SK-N-SH treated with all-trans-retinoic acid at 6 μM for 48 hours (cell line): ENCODE measurements at regions not wholly inside any gene's neighbourhood (a gene's known extent, or its start where the extent isn't known, plus 50 kb on each side); places are given as distances from the start of the nearest gene placed in this dataset.

Source experiments
- ATAC-seq: fragments of 200-7000 bp; cut with Tn5 transposase; 3 replicates; pipeline ENCODE4 v1.9.1; 2020; ENCODE audit warnings: mild to moderate bottlenecking, moderate library complexity
- BACH2 ChIP-seq: fragments of 250-450 bp; sonication (Bioruptor Pico); IDR thresholded peaks from 2 replicates; pipeline ENCODE4 v1.9.0; 2021; ENCODE audit warnings: mild to moderate bottlenecking, borderline replicate concordance
- CREB5 ChIP-seq: fragments of 250-450 bp; sonication (Bioruptor Pico); IDR thresholded peaks from 2 replicates; pipeline ENCODE4 v1.5.1; 2020; ENCODE audit warnings: low read depth, mild to moderate bottlenecking, moderate library complexity
- CSRNP3 ChIP-seq: fragments of 250-450 bp; sonication (Bioruptor Pico); IDR thresholded peaks from 2 replicates; pipeline ENCODE4 v1.5.1; 2021; ENCODE audit warnings: mild to moderate bottlenecking, moderate library complexity
- ESRRG ChIP-seq: fragments of 250-450 bp; sonication (Bioruptor Pico); IDR thresholded peaks from 2 replicates; pipeline ENCODE4 v1.6.1; 2021; ENCODE audit warnings: mild to moderate bottlenecking
- GLIS3 ChIP-seq: fragments of 250-450 bp; sonication (Bioruptor Pico); IDR thresholded peaks from 2 replicates; pipeline ENCODE4 v1.5.0; 2020; ENCODE audit warnings: mild to moderate bottlenecking, moderate library complexity
- ISL1 ChIP-seq: fragments of 250-450 bp; sonication (Bioruptor Pico); IDR thresholded peaks from 2 replicates; pipeline ENCODE4 v2.1.2; 2022; ENCODE audit warnings: mild to moderate bottlenecking, moderate library complexity
- OSR1 ChIP-seq: fragments of 250-450 bp; sonication (Bioruptor Pico); IDR thresholded peaks from 2 replicates; pipeline ENCODE4 v1.8.0; 2022; ENCODE audit warnings: moderate library complexity, mild to moderate bottlenecking, inconsistent platforms
- PATZ1 ChIP-seq: fragments of 250-450 bp; sonication (Bioruptor Pico); IDR thresholded peaks from 2 replicates; pipeline ENCODE4 v1.8.0; 2020; ENCODE audit warnings: mild to moderate bottlenecking, moderate library complexity, borderline replicate concordance
- POU6F1 ChIP-seq: fragments of 250-450 bp; sonication (Bioruptor Pico); IDR thresholded peaks from 2 replicates; pipeline ENCODE4 v1.8.0; 2021; ENCODE audit warnings: low read depth, mild to moderate bottlenecking, moderate library complexity, borderline replicate concordance
- PPARA ChIP-seq: fragments of 250-450 bp; sonication (Bioruptor Pico); IDR thresholded peaks from 2 replicates; pipeline ENCODE4 v1.5.0; 2020; ENCODE audit warnings: mild to moderate bottlenecking, borderline replicate concordance
- SNAI2 ChIP-seq: fragments of 250-450 bp; sonication (Bioruptor Pico); IDR thresholded peaks from 2 replicates; pipeline ENCODE4 v1.5.0; 2020; ENCODE audit warnings: mild to moderate bottlenecking, moderate library complexity
- TCF4 ChIP-seq: fragments of 250-450 bp; sonication (Bioruptor Pico); IDR thresholded peaks from 2 replicates; pipeline ENCODE4 v1.8.0; 2021; ENCODE audit warnings: mild to moderate bottlenecking, moderate library complexity, borderline replicate concordance
- TOX ChIP-seq: fragments of 250-450 bp; sonication (Bioruptor Pico); IDR thresholded peaks from 2 replicates; pipeline ENCODE4 v1.8.0; 2021; ENCODE audit warnings: mild to moderate bottlenecking, moderate library complexity, borderline replicate concordance
- TSHZ2 ChIP-seq: fragments of 250-450 bp; sonication (Bioruptor Pico); IDR thresholded peaks from 2 replicates; pipeline ENCODE4 v1.5.0; 2020; ENCODE audit warnings: mild to moderate bottlenecking, moderate library complexity
- ZC3H10 ChIP-seq: fragments of 250-450 bp; sonication (Bioruptor Pico); IDR thresholded peaks from 2 replicates; pipeline ENCODE4 v1.5.1; 2021; ENCODE audit warnings: mild to moderate bottlenecking, moderate library complexity
- ZFP3 ChIP-seq: fragments of 250-450 bp; sonication (Bioruptor Pico); IDR thresholded peaks from 2 replicates; pipeline ENCODE4 v1.5.0; 2020; ENCODE audit warnings: mild to moderate bottlenecking, moderate library complexity
- ZFP30 ChIP-seq: fragments of 450-650 bp; formaldehyde crosslinking; IDR thresholded peaks from 2 replicates; pipeline ENCODE4 v1.5.0; 2022; ENCODE audit warnings: mild to moderate bottlenecking, moderate library complexity
- ZNF70 ChIP-seq: fragments of 450-650 bp; formaldehyde crosslinking; IDR thresholded peaks from 2 replicates; pipeline ENCODE4 v1.5.0; 2020; ENCODE audit warnings: mild to moderate bottlenecking, moderate library complexity

- TF ChIP-seq POU6F1 (CRISPR knock-in tag) = no peak
- no peak for TF ChIP-seq ZFP3 (CRISPR knock-in tag)
- no peak for TF ChIP-seq ISL1
- TF ChIP-seq TOX (CRISPR knock-in tag) = no peak
- TF ChIP-seq ESRRG = no peak
- TF ChIP-seq GLIS3 (CRISPR knock-in tag) = no peak
- TF ChIP-seq ZNF70 = no peak
These were observed 165.8 kb downstream of the MAF start (continued) for GRCh38 chr16:79434771-79435170.

- TF ChIP-seq OSR1 (CRISPR knock-in tag) (no peak), PPARA (CRISPR knock-in tag) (no peak), PATZ1 (CRISPR knock-in tag) (no peak), ESRRG (no peak), TOX (CRISPR knock-in tag) (no peak), ISL1 (no peak), CREB5 (CRISPR knock-in tag) (no peak), CSRNP3 (CRISPR knock-in tag) (no peak), BACH2 (CRISPR knock-in tag) (no peak), ZFP30 (CRISPR knock-in tag) (no peak), ZFP3 (CRISPR knock-in tag) (no peak), TSHZ2 (CRISPR knock-in tag) (no peak)
- TF ChIP-seq, all 23 proteins: peak for 0
- ATAC-seq = no peak
These were observed 166.4 kb downstream of the MAF start for GRCh38 chr16:79434092-79434491.

- ATAC-seq = no peak
- TF ChIP-seq TCF4 (CRISPR knock-in tag) = no peak
- no peak for TF ChIP-seq ZNF70
- no peak for TF ChIP-seq POU6F1 (CRISPR knock-in tag)
- no peak for TF ChIP-seq PPARA (CRISPR knock-in tag)
- no peak for TF ChIP-seq CSRNP3 (CRISPR knock-in tag)
- TF ChIP-seq CREB5 (CRISPR knock-in tag) = no peak
- no peak for TF ChIP-seq SNAI2
- no peak for TF ChIP-seq ESRRG
- no peak for TF ChIP-seq ZC3H10 (CRISPR knock-in tag)
- TF ChIP-seq GLIS3 (CRISPR knock-in tag) = no peak
These were observed 168.6 kb downstream of the MAF start for GRCh38 chr16:79431923-79432322.
